ENCODE measurements at regions not wholly inside any gene's neighbourhood (a gene's known extent, or its start where the extent isn't known, plus 50 kb on each side); places are given as distances from the start of the nearest gene placed in this dataset.

- H3K27ac ChIP-seq (ENCODE audit: low read length): no peak overlapping the region
- no peak overlapping the region for H3K4me3 ChIP-seq (ENCODE audit: low read length in 2 of 2)
- H3K9me3 ChIP-seq (ENCODE audit: control insufficient read depth in 2 of 2, low read length in 2 of 2): peaks cover 0 to 4% of the 10 kb centered on the region in 2 donors
- no peaks in the 10 kb centered on the region for H3K36me3 ChIP-seq (ENCODE audit: control insufficient read depth in 2 of 2, insufficient read depth in 2 of 2, low read length in 2 of 2)
- H3K27me3 ChIP-seq (ENCODE audit: control insufficient read depth in 1 of 2, insufficient read depth in 2 of 2, low read length in 2 of 2): no peaks in the 10 kb centered on the region
- H3K9ac ChIP-seq (ENCODE audit: low read length in 2 of 2): no peak overlapping the region
- no peaks in the 10 kb centered on the region for H3K4me1 ChIP-seq (ENCODE audit: control insufficient read depth, insufficient read depth, low read length)
Observed at GRCh38 chr6:80633412-80633811, 526.9 kb downstream of the BCKDHB start.

GRCh38 chr6:80625405-80625804 lies 518.9 kb downstream of the BCKDHB start:
- Histone ChIP-seq H3K4me3 (ENCODE audit: low read length in 2 of 2) (no peak overlapping the region), H3K36me3 (ENCODE audit: control insufficient read depth in 2 of 2, insufficient read depth in 2 of 2, low read length in 2 of 2) (no peaks in the 10 kb centered on the region), H3K27me3 (ENCODE audit: control insufficient read depth in 1 of 2, insufficient read depth in 2 of 2, low read length in 2 of 2) (no peaks in the 10 kb centered on the region), H3K4me1 (ENCODE audit: control insufficient read depth, insufficient read depth, low read length) (no peaks in the 10 kb centered on the region), H3K27ac (ENCODE audit: low read length) (no peak overlapping the region), H3K9ac (ENCODE audit: low read length in 2 of 2) (no peak overlapping the region), H3K9me3 (ENCODE audit: control insufficient read depth in 2 of 2, low read length in 2 of 2) (peaks cover 0 to 3% of the 10 kb centered on the region in 2 donors)

GRCh38 chr6:80623066-80623815 lies 516.8 kb downstream of the BCKDHB start:
- no peak overlapping the region for H3K27ac ChIP-seq (ENCODE audit: low read length)
- H3K9me3 ChIP-seq (ENCODE audit: control insufficient read depth in 2 of 2, low read length in 2 of 2): peaks cover 0 to 3% of the 10 kb centered on the region in 2 donors
- no peak overlapping the region for H3K4me3 ChIP-seq (ENCODE audit: low read length in 2 of 2)
- no peaks in the 10 kb centered on the region for H3K4me1 ChIP-seq (ENCODE audit: control insufficient read depth, insufficient read depth, low read length)
- no peak overlapping the region for H3K9ac ChIP-seq (ENCODE audit: low read length in 2 of 2)
- H3K27me3 ChIP-seq (ENCODE audit: control insufficient read depth in 1 of 2, insufficient read depth in 2 of 2, low read length in 2 of 2): no peaks in the 10 kb centered on the region
- no peaks in the 10 kb centered on the region for H3K36me3 ChIP-seq (ENCODE audit: control insufficient read depth in 2 of 2, insufficient read depth in 2 of 2, low read length in 2 of 2)

- no peaks in the 10 kb centered on the region for H3K27me3 ChIP-seq (ENCODE audit: control insufficient read depth in 1 of 2, insufficient read depth in 2 of 2, low read length in 2 of 2)
- H3K4me3 ChIP-seq (ENCODE audit: low read length in 2 of 2): no peak overlapping the region
- no peaks in the 10 kb centered on the region for H3K36me3 ChIP-seq (ENCODE audit: control insufficient read depth in 2 of 2, insufficient read depth in 2 of 2, low read length in 2 of 2)
- H3K27ac ChIP-seq (ENCODE audit: low read length): no peak overlapping the region
- peaks cover 0 to 3% of the 10 kb centered on the region in 2 donors for H3K9me3 ChIP-seq (ENCODE audit: control insufficient read depth in 2 of 2, low read length in 2 of 2)
- H3K4me1 ChIP-seq (ENCODE audit: control insufficient read depth, insufficient read depth, low read length): no peaks in the 10 kb centered on the region
- no peak overlapping the region for H3K9ac ChIP-seq (ENCODE audit: low read length in 2 of 2)
Observed at GRCh38 chr6:80622641-80623040, 516.2 kb downstream of the BCKDHB start.

GRCh38 chr6:80618953-80619352 lies 512.5 kb downstream of the BCKDHB start:
- no peaks in the 10 kb centered on the region for H3K27me3 ChIP-seq (ENCODE audit: control insufficient read depth in 1 of 2, insufficient read depth in 2 of 2, low read length in 2 of 2)
- no peak overlapping the region for H3K9ac ChIP-seq (ENCODE audit: low read length in 2 of 2)
- H3K36me3 ChIP-seq (ENCODE audit: control insufficient read depth in 2 of 2, insufficient read depth in 2 of 2, low read length in 2 of 2): no peaks in the 10 kb centered on the region
- peaks cover 0 to 3% of the 10 kb centered on the region in 2 donors for H3K9me3 ChIP-seq (ENCODE audit: control insufficient read depth in 2 of 2, low read length in 2 of 2)
- H3K4me3 ChIP-seq (ENCODE audit: low read length in 2 of 2): no peak overlapping the region
- no peak overlapping the region for H3K27ac ChIP-seq (ENCODE audit: low read length)
- no peaks in the 10 kb centered on the region for H3K4me1 ChIP-seq (ENCODE audit: control insufficient read depth, insufficient read depth, low read length)

- no peak overlapping the region for H3K9ac ChIP-seq (ENCODE audit: low read length in 2 of 2)
- no peak overlapping the region for H3K27ac ChIP-seq (ENCODE audit: low read length)
- peaks cover 4% of the 10 kb centered on the region for H3K4me1 ChIP-seq (ENCODE audit: control insufficient read depth, insufficient read depth, low read length)
- no peak overlapping the region for H3K4me3 ChIP-seq (ENCODE audit: low read length in 2 of 2)
- no peaks in the 10 kb centered on the region for H3K9me3 ChIP-seq (ENCODE audit: control insufficient read depth in 2 of 2, low read length in 2 of 2)
- H3K27me3 ChIP-seq (ENCODE audit: control insufficient read depth in 1 of 2, insufficient read depth in 2 of 2, low read length in 2 of 2): no peaks in the 10 kb centered on the region
- H3K36me3 ChIP-seq (ENCODE audit: control insufficient read depth in 2 of 2, insufficient read depth in 2 of 2, low read length in 2 of 2): no peaks in the 10 kb centered on the region
Observed at GRCh38 chr6:80610846-80611245, 504.4 kb downstream of the BCKDHB start.

GRCh38 chr6:80608881-80609280 lies 502.4 kb downstream of the BCKDHB start:
- no peak overlapping the region for H3K27ac ChIP-seq (ENCODE audit: low read length)
- no peaks in the 10 kb centered on the region for H3K9me3 ChIP-seq (ENCODE audit: control insufficient read depth in 2 of 2, low read length in 2 of 2)
- no peaks in the 10 kb centered on the region for H3K36me3 ChIP-seq (ENCODE audit: control insufficient read depth in 2 of 2, insufficient read depth in 2 of 2, low read length in 2 of 2)
- peaks cover 4% of the 10 kb centered on the region for H3K4me1 ChIP-seq (ENCODE audit: control insufficient read depth, insufficient read depth, low read length)
- no peak overlapping the region for H3K9ac ChIP-seq (ENCODE audit: low read length in 2 of 2)
- H3K4me3 ChIP-seq (ENCODE audit: low read length in 2 of 2): no peak overlapping the region
- H3K27me3 ChIP-seq (ENCODE audit: control insufficient read depth in 1 of 2, insufficient read depth in 2 of 2, low read length in 2 of 2): no peaks in the 10 kb centered on the region

- no peak overlapping the region for H3K27ac ChIP-seq (ENCODE audit: low read length)
- no peak overlapping the region for H3K4me3 ChIP-seq (ENCODE audit: low read length in 2 of 2)
- no peaks in the 10 kb centered on the region for H3K27me3 ChIP-seq (ENCODE audit: control insufficient read depth in 1 of 2, insufficient read depth in 2 of 2, low read length in 2 of 2)
Observed at GRCh38 chr6:80607811-80608391, 501.4 kb downstream of the BCKDHB start.

GRCh38 chr6:80605165-80605989 lies 498.9 kb downstream of the BCKDHB start:
- Histone ChIP-seq H3K4me1 (ENCODE audit: control insufficient read depth, insufficient read depth, low read length) (peaks cover 4% of the 10 kb centered on the region), H3K9ac (ENCODE audit: low read length in 2 of 2) (no peak overlapping the region), H3K4me3 (ENCODE audit: low read length in 2 of 2) (no peak overlapping the region), H3K36me3 (ENCODE audit: control insufficient read depth in 2 of 2, insufficient read depth in 2 of 2, low read length in 2 of 2) (no peaks in the 10 kb centered on the region), H3K27ac (ENCODE audit: low read length) (no peak overlapping the region), H3K27me3 (ENCODE audit: control insufficient read depth in 1 of 2, insufficient read depth in 2 of 2, low read length in 2 of 2) (no peaks in the 10 kb centered on the region), H3K9me3 (ENCODE audit: control insufficient read depth in 2 of 2, low read length in 2 of 2) (no peaks in the 10 kb centered on the region)

More at GRCh38 chr6:80607811-80608391, 501.4 kb downstream of the BCKDHB start:
- Histone ChIP-seq H3K36me3 (ENCODE audit: control insufficient read depth in 2 of 2, insufficient read depth in 2 of 2, low read length in 2 of 2) (no peaks in the 10 kb centered on the region), H3K4me1 (ENCODE audit: control insufficient read depth, insufficient read depth, low read length) (peaks cover 4% of the 10 kb centered on the region), H3K9me3 (ENCODE audit: control insufficient read depth in 2 of 2, low read length in 2 of 2) (no peaks in the 10 kb centered on the region), H3K9ac (ENCODE audit: low read length in 2 of 2) (no peak overlapping the region)

- Histone ChIP-seq H3K27me3 (ENCODE audit: control insufficient read depth in 1 of 2, insufficient read depth in 2 of 2, low read length in 2 of 2) (no peaks in the 10 kb centered on the region), H3K4me3 (ENCODE audit: low read length in 2 of 2) (no peak overlapping the region), H3K27ac (ENCODE audit: low read length) (no peak overlapping the region), H3K9me3 (ENCODE audit: control insufficient read depth in 2 of 2, low read length in 2 of 2) (no peaks in the 10 kb centered on the region), H3K36me3 (ENCODE audit: control insufficient read depth in 2 of 2, insufficient read depth in 2 of 2, low read length in 2 of 2) (no peaks in the 10 kb centered on the region), H3K4me1 (ENCODE audit: control insufficient read depth, insufficient read depth, low read length) (peaks cover 4% of the 10 kb centered on the region), H3K9ac (ENCODE audit: low read length in 2 of 2) (no peak overlapping the region)
Observed at GRCh38 chr6:80603679-80604078, 497.2 kb downstream of the BCKDHB start.
